Thyroid gland (tissue), 4 donors: ENCODE measurements at regions not wholly inside any gene's neighbourhood (a gene's known extent, or its start where the extent isn't known, plus 50 kb on each side); places are given as distances from the start of the nearest gene placed in this dataset.

Experiments used
- DNase-seq, 2 donors: peaks; one replicate each; pipeline ENCODE4 v3.0.0-alpha.2; 2019
- H3K27ac ChIP-seq, 3 donors: fragments of 200-600 bp; sonication (generic); 1 replicate in 2 of 3; 2 replicates in 1 of 3; pipeline ENCODE4 v1.5.1; 2016 to 2019; ENCODE audit warnings: mild to moderate bottlenecking in 1 of 3, moderate library complexity in 1 of 3
- H3K27me3 ChIP-seq: fragments of 200-600 bp; sonication (generic); one replicate; pipeline ENCODE4 v1.5.1; 2019
- H3K36me3 ChIP-seq, 2 donors: fragments of 200-600 bp; sonication (generic); one replicate each; pipeline ENCODE4 v1.5.1; 2016 to 2019
- H3K4me1 ChIP-seq, 2 donors: fragments of 200-600 bp; sonication (generic); one replicate each; pipeline ENCODE4 v1.5.1; 2017 to 2019
- H3K4me3 ChIP-seq, 3 donors: fragments of 200-600 bp; sonication (generic); replicated peaks in 1 of 3; 1 replicate in 2 of 3; 2 replicates in 1 of 3; pipeline ENCODE4 v1.5.1; 2016; ENCODE audit warnings: mild to moderate bottlenecking in 1 of 3
- H3K9me3 ChIP-seq: fragments of 200-600 bp; sonication (generic); one replicate; pipeline ENCODE4 v1.5.1; 2017
- CTCF ChIP-seq, 6 experiments: fragments of 200-600 bp in 3 of 6; fragments of 450-650 bp in 3 of 6; sonication (generic) in 3 of 6; IDR thresholded peaks; one replicate each; pipeline ENCODE4 v1.5.1; 2016 to 2019; ENCODE audit warnings: antibody characterized with exemption in 6 of 6, mild to moderate bottlenecking in 2 of 6, inconsistent platforms in 1 of 6, moderate library complexity in 1 of 6
- POLR2A ChIP-seq, 2 donors: fragments of 450-650 bp; IDR thresholded peaks; one replicate each; pipeline ENCODE4 v1.6.1; 2017; ENCODE audit warnings: antibody characterized with exemption in 2 of 2, mild to moderate bottlenecking in 2 of 2, moderate library complexity in 1 of 2
- WGBS, 2 donors: methylation state at CpG; one replicate each; pipeline ENCODE4 v1.1.5; 2017; 5-methylcytosine and 5-hydroxymethylcytosine counted together
- intact Hi-C: fragments of 100-400 bp; cut with DNase I; formaldehyde crosslinking; loops from one replicate; pipeline ENCODE4 v1.15.1; 2023

GRCh38 chr4:60938621-60939020, 261.5 kb upstream of the ADGRL3 start:
- intact Hi-C loops, result no loop called here
- H3K4me1 ChIP-seq, result no peaks in the 10 kb centered on the region
- H3K4me3 ChIP-seq, result no peak overlapping the region
- no peaks in the 10 kb centered on the region for H3K9me3 ChIP-seq
- no peaks in the 10 kb centered on the region for H3K36me3 ChIP-seq
- no peak for DNase-seq
- no peak overlapping the region for H3K27ac ChIP-seq
- no peaks in the 10 kb centered on the region for H3K27me3 ChIP-seq
- TF ChIP-seq POLR2A (IDR thresholded peaks at IDR 0.05) (no peak), CTCF (IDR thresholded peaks at IDR 0.05) (no peak)

- Histone ChIP-seq H3K4me1 (no peaks in the 10 kb centered on the region), H3K27ac (no peak overlapping the region), H3K36me3 (no peaks in the 10 kb centered on the region), H3K4me3 (no peak overlapping the region), H3K9me3 (no peaks in the 10 kb centered on the region), H3K27me3 (no peaks in the 10 kb centered on the region)
- intact Hi-C loops, result no loop called here
- DNase-seq, result no peak
- TF ChIP-seq CTCF (IDR thresholded peaks at IDR 0.05), result no peak
- 85 to 87% methylated on average over 1 of the region's 1 CpG for WGBS, 2 donors
These were observed 256.1 kb upstream of the ADGRL3 start for GRCh38 chr4:60944060-60944459.

- Histone ChIP-seq H3K9me3 (no peaks in the 10 kb centered on the region), H3K36me3 (no peaks in the 10 kb centered on the region), H3K27me3 (no peaks in the 10 kb centered on the region), H3K27ac (no peak overlapping the region), H3K4me3 (no peak overlapping the region), H3K4me1 (no peaks in the 10 kb centered on the region)
- DNase-seq, result no peak
- intact Hi-C loops, result no loop called here
- TF ChIP-seq POLR2A (IDR thresholded peaks at IDR 0.05) (no peak), CTCF (IDR thresholded peaks at IDR 0.05) (no peak)
- WGBS, 2 donors, result 84 to 90% methylated on average over 4 of the region's 4 CpGs
These were observed 254.5 kb upstream of the ADGRL3 start for GRCh38 chr4:60945641-60946040.

GRCh38 chr4:60948008-60948407, 252.1 kb upstream of the ADGRL3 start:
- no peak for TF ChIP-seq CTCF (IDR thresholded peaks at IDR 0.05)
- no peak for TF ChIP-seq POLR2A (IDR thresholded peaks at IDR 0.05)
- Histone ChIP-seq H3K4me1 (no peaks in the 10 kb centered on the region), H3K4me3 (no peak overlapping the region), H3K36me3 (no peaks in the 10 kb centered on the region), H3K27me3 (no peaks in the 10 kb centered on the region), H3K9me3 (no peaks in the 10 kb centered on the region), H3K27ac (no peak overlapping the region)
- no peak for DNase-seq
- intact Hi-C loops, result no loop called here
- WGBS, 2 donors, result 72 to 87% methylated on average over 1 of the region's 1 CpG

- Histone ChIP-seq H3K27me3 (no peaks in the 10 kb centered on the region), H3K9me3 (no peaks in the 10 kb centered on the region), H3K27ac (no peak overlapping the region), H3K36me3 (no peaks in the 10 kb centered on the region), H3K4me1 (no peaks in the 10 kb centered on the region), H3K4me3 (no peak overlapping the region)
- TF ChIP-seq POLR2A (IDR thresholded peaks at IDR 0.05) (no peak), CTCF (IDR thresholded peaks at IDR 0.05) (no peak)
- intact Hi-C loops, result no loop called here
- 64 to 84% methylated on average over 2 of the region's 2 CpGs for WGBS, 2 donors
- no peak for DNase-seq
These were observed 247.2 kb upstream of the ADGRL3 start for GRCh38 chr4:60952921-60953320.
